HAP-1 (cell line): ENCODE measurements at regions not wholly inside any gene's neighbourhood (a gene's known extent, or its start where the extent isn't known, plus 50 kb on each side); places are given as distances from the start of the nearest gene placed in this dataset.
"Not testable (repeated sequence)": the region's sequence is repeated elsewhere in the genome, so short reads cannot be mapped to it uniquely, and the experiment has no call there.

Experiments used
- DNase-seq, 2 experiments: peaks; one replicate each; pipeline ENCODE4 v3.0.0-alpha.2; 2016 to 2020; ENCODE audit warnings: low spot score in 2 of 2
- H3K27me3 ChIP-seq: fragments of 250-450 bp; sonication (Bioruptor Pico); 2 replicates; pipeline ENCODE4 v1.5.1; 2020; ENCODE audit warnings: low read depth, mild to moderate bottlenecking, moderate library complexity
- H3K36me3 ChIP-seq: fragments of 250-450 bp; sonication (Bioruptor Pico); replicated peaks from 2 replicates; pipeline ENCODE4 v1.5.1; 2020; ENCODE audit warnings: mild to moderate bottlenecking
- H3K4me1 ChIP-seq: fragments of 250-450 bp; sonication (Bioruptor Pico); 2 replicates; pipeline ENCODE4 v1.5.1; 2020; ENCODE audit warnings: mild to moderate bottlenecking
- H3K4me3 ChIP-seq: fragments of 250-450 bp; sonication (Bioruptor Pico); 2 replicates; pipeline ENCODE4 v1.5.1; 2020; ENCODE audit warnings: mild to moderate bottlenecking, moderate library complexity
- H3K9me3 ChIP-seq: fragments of 250-450 bp; sonication (Bioruptor Pico); 2 replicates; pipeline ENCODE4 v1.5.1; 2020; ENCODE audit warnings: mild to moderate bottlenecking, moderate library complexity
- in situ Hi-C: fragments of 300-500 bp; cut with MboI; formaldehyde crosslinking; loops from 3 replicates; pipeline ENCODE4 v1.14.3; 2020; ENCODE audit warnings: low sequenced_read_pairs, inconsistent platforms, mixed read lengths

DNA sequence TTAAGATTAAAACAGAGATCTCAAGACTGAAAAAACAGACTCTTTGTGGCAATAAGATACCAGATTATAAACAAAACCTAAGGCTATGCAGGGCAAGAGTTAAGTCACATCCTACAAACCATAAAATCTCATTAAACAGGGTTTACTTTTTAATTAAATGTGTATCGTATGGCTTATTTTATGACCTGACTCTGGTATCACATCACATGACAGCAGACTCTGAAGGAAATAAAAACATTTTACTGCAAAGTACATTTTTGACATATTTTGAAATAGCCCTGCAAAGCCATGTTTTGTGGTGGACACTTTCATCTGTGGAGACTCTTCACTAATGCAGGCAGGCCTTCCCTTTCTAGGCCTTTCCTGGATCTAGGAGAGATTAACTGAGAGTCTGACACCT lies 327.6 kb upstream of the CLEC14A start:
- in situ Hi-C loops, result no loop called here
- Histone ChIP-seq H3K27me3 (no peaks in the 10 kb centered on the region), H3K36me3 (no peaks in the 10 kb centered on the region), H3K4me1 (no peaks in the 10 kb centered on the region), H3K4me3 (no peak overlapping the region), H3K9me3 (no peaks in the 10 kb centered on the region)
- no peak for DNase-seq

DNA sequence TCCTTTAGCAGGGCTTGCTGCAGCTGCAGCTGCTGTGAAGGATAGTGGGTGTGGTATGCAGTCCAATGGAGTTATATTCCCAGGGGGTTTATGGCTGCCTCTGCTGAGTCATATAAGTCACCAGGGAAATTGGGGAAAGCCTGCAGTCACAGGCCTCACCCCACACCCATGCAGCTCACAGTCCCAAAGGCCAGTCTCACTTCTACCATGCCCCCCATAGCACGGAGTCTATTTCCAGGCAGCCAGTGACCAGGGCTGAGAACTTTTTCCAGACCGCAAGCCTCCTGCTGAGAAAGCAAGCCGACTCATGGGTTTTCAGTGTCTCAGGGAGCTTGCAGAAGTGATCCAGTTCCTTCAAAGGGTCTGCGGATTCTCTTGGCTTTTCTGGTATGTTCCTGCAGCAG lies 322.4 kb upstream of the CLEC14A start:
- no peaks in the 10 kb centered on the region for H3K36me3 ChIP-seq
- H3K4me1 ChIP-seq, result no peaks in the 10 kb centered on the region
- no peak for DNase-seq
- no peak overlapping the region for H3K4me3 ChIP-seq
- no peaks in the 10 kb centered on the region for H3K9me3 ChIP-seq
- H3K27me3 ChIP-seq, result no peaks in the 10 kb centered on the region
- in situ Hi-C loops, result no loop called here

DNA sequence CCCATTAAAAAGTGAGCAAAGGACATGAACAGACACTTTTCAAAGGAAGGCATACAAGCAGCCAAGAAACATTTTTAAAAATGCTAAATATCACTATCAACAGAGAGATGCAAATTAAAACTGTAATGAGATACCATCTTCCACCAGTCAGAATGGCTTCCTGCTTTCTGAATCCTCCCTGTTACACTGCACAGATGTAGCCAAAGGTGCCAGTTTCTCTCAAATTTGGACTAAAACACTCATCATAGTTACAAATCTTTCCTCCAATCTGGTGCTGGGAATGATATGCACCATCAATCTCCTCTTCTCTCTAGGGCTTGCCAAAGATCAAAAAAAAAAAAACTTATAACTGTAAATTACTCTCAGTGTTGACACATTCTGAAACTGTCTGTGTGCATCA lies 311.8 kb upstream of the CLEC14A start:
- no peak for DNase-seq
- in situ Hi-C loops, result no loop called here

DNA sequence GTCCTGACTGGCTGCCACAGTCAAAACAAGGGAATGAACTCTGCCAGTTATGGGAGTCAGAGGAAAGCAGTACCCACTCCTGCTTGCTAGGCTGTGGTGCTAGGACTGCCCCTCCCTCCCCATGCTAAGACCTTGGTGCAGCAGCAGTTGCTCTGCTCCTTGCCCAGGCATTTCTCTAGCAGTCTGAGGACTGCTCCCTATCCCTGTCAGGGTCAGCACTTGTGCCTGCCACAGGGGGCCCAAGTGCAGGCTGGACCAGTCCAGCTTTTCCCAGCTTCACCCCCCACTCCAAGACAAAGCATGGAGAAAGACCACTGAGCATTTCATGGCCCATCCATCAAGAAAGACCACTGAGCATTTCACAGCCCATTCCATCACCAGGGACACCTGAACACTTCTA lies 305.8 kb upstream of the CLEC14A start:
- H3K4me1 ChIP-seq, result no peaks in the 10 kb centered on the region
- no peak for DNase-seq
- H3K4me3 ChIP-seq, result no peak overlapping the region
- no peaks in the 10 kb centered on the region for H3K27me3 ChIP-seq
- no peaks in the 10 kb centered on the region for H3K36me3 ChIP-seq
- in situ Hi-C loops, result no loop called here
- no peaks in the 10 kb centered on the region for H3K9me3 ChIP-seq

More for the DNA sequence above, 311.8 kb upstream of the CLEC14A start:
- Histone ChIP-seq H3K36me3 (no peaks in the 10 kb centered on the region), H3K4me3 (no peak overlapping the region), H3K27me3 (no peaks in the 10 kb centered on the region), H3K9me3 (no peaks in the 10 kb centered on the region), H3K4me1 (no peaks in the 10 kb centered on the region)

DNA sequence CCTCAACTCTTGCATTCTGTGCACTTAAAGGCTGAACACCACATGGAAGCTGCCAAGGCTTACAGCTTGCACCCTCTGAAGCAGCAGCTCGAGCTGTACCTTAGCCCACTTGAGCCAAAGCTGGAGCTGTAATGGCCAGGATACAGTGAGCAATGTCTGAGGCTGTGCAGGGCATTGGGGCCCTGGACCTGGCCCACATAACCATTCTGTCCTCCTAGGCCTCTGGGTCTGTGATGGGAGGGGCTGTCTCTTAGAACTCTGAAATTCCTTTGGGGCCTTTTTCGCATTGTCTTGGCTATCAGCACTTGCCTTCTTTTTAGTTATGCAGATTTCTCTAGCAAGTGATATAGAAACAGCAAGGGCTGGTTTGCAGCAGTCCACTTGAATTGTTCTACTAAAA lies 303.8 kb upstream of the CLEC14A start:
- H3K4me1 ChIP-seq, result no peaks in the 10 kb centered on the region
- in situ Hi-C loops, result no loop called here
- DNase-seq, result no peak
- no peak overlapping the region for H3K4me3 ChIP-seq
- no peaks in the 10 kb centered on the region for H3K36me3 ChIP-seq
- no peaks in the 10 kb centered on the region for H3K27me3 ChIP-seq
- no peaks in the 10 kb centered on the region for H3K9me3 ChIP-seq

DNA sequence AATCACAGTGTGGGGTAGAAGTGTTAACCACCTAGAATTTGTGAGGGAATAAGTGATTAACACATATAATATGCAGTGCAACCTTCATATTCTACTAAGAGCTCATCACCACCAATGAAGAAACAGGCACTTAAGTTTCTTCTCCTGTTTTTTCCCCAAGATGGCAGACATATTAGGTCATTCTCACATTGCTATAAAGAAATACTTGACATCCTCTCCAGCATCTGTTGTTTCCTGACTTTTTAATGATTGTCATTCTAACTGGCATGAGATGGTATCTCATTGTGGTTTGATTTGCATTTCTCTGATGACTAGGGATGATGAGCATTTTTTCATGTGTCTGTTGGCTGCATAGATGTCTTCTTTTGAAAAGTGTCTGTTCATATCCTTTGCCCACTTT lies 301.5 kb upstream of the CLEC14A start:
- DNase-seq, H3K4me1 ChIP-seq, H3K27me3 ChIP-seq, H3K9me3 ChIP-seq, H3K36me3 ChIP-seq, H3K4me3 ChIP-seq, in situ Hi-C loops: not testable (repeated sequence)

DNA sequence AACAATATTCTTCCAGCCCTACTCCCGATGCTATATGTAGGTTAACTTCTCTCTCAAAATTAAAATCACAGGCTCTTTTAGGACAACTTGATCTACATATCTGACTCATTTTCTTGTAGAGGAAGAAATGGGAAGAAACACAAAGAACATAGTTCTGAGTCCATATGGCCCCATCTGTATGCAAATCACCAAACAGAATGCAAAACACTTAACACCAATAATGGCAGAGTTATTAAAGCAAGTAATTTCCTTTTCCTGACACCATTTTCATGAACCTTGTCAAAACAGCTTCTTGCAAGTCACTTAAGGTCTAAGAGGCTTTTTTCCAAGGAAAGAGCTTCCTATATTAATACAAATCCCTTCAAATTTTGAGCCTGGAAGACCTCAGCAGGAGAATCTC lies 300.4 kb upstream of the CLEC14A start:
- no peaks in the 10 kb centered on the region for H3K27me3 ChIP-seq
- no peak overlapping the region for H3K4me3 ChIP-seq
- no peaks in the 10 kb centered on the region for H3K36me3 ChIP-seq
- no peaks in the 10 kb centered on the region for H3K4me1 ChIP-seq
- in situ Hi-C loops, result no loop called here
- no peaks in the 10 kb centered on the region for H3K9me3 ChIP-seq
- DNase-seq, result no peak

DNA sequence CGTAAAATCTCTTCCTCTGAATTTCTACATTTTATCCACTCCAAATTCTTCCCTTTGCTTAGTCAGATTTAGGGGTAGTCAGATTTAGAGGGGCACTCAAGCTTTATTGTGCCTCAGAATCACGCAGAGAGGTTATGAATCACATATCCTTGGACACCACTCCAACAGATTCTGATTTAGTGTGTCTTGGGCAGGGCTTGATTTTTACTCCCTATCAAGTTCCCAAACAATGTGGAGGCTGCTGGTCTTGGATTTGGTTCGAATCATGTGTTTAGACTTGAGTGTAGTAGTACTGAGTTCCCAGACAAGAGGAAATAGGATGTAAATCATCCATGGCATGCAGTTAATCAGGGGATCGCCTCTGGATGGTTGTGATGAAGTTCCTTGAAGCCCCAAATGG lies 298.1 kb upstream of the CLEC14A start:
- H3K36me3 ChIP-seq, result no peaks in the 10 kb centered on the region
- in situ Hi-C loops, result no loop called here

DNA sequence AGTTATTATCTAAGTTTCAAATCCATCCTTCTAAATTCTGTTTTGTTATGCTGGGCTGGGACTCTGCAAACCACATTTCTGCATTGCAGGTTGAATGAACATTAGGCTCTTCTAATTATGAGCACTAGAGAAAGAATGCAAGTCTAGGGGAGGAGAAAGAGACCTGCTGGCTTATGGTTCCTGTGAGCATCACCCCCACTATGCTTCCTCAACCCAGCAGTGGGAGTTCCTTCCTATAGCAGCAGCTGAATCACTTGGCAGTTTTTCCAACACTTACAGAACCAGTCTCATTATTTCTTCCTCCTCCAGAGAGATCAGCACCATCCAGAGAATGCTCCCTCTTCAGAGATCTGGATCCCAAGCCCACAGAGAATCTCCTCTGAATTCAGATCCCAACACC lies 297.7 kb upstream of the CLEC14A start:
- in situ Hi-C loops, result no loop called here
- DNase-seq, result no peak
- Histone ChIP-seq H3K4me1 (no peaks in the 10 kb centered on the region), H3K9me3 (no peaks in the 10 kb centered on the region), H3K36me3 (no peaks in the 10 kb centered on the region), H3K4me3 (no peak overlapping the region), H3K27me3 (no peaks in the 10 kb centered on the region)

More for the DNA sequence above, 298.1 kb upstream of the CLEC14A start:
- H3K4me3 ChIP-seq, result no peak overlapping the region
- H3K27me3 ChIP-seq, result no peaks in the 10 kb centered on the region
- H3K4me1 ChIP-seq, result no peaks in the 10 kb centered on the region
- no peak for DNase-seq
- H3K9me3 ChIP-seq, result no peaks in the 10 kb centered on the region

DNA sequence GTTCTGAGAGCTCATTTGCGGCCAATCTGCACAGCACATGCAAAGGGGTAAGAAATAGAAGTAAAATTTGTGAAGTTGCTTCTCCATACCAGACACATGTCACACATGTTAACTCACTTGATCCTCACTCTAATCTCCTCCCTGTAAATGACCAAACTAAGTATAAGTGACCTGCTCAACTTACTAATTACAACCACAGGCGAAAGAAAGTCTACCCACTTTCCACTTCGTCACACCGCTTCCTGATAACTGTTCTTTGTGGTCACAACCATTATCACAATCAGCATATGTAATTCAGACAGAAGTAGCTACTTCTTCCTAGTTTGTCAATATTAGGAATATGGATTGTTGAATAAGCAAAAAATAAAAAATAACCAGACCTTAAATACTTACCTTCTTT lies 293.7 kb upstream of the CLEC14A start:
- no peak for DNase-seq
- in situ Hi-C loops, result no loop called here
- H3K4me3 ChIP-seq, result no peak overlapping the region
- H3K36me3 ChIP-seq, result no peaks in the 10 kb centered on the region
- no peaks in the 10 kb centered on the region for H3K9me3 ChIP-seq
- no peaks in the 10 kb centered on the region for H3K4me1 ChIP-seq
- H3K27me3 ChIP-seq, result no peaks in the 10 kb centered on the region

DNA sequence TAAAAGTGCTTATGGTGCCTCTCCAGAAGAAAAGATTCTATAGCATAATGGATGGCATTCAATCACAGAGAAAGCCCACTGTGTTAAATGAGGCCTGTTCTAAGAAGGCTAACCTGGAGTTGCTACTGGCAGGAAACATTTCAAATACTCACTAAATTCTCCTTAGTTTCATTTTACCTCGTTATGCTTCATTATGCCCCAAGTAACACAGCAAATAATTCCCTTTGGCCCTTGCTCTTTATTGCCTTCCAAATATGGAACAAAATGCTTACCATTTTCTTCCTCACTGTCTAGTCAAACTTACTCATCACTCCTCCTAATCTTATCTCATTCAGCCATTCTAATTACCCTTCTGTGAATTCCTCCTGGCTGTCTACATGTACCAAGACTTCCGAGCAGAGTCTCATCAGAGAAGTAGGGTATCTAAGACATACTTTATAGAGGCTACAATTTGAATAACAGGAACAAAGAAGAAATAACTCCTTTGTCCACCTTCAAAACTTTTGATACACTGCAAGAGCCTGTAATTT lies 292.1 kb upstream of the CLEC14A start:
- H3K27me3 ChIP-seq, result no peaks in the 10 kb centered on the region
- no peak overlapping the region for H3K4me3 ChIP-seq
- in situ Hi-C loops, result no loop called here
- no peaks in the 10 kb centered on the region for H3K36me3 ChIP-seq
- H3K9me3 ChIP-seq, result no peaks in the 10 kb centered on the region
- no peak for DNase-seq
- no peaks in the 10 kb centered on the region for H3K4me1 ChIP-seq

DNA sequence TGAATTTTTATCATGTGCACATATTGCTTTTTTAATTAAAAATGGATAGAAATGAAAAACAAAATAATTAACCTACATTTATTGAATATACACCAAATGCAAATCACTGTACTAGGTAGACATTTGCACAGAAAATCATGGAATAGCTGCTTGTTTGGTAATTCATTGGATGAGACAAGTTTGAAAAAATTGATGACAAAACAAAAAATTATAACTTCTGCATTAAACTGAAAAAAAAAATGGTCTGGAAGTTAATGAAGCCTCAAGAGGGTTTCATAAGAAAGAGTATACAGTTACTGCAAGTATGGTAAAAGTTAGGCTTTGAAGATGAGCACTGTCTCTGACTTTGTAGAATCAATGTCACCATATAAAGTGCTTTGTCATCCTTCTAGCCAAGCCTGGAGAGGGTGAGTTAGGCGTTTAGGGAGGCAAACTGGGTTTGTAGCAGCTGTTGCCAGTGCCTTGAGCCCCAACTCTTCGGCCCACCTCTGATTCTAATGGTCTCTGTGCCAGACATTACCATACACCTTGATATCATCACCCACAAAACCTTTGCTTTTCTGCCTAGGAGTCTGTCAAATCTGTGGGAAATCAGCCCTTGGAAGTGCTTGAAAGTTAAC lies 291.1 kb upstream of the CLEC14A start:
- in situ Hi-C loops, result no loop called here
- no peaks in the 10 kb centered on the region for H3K4me1 ChIP-seq

DNA sequence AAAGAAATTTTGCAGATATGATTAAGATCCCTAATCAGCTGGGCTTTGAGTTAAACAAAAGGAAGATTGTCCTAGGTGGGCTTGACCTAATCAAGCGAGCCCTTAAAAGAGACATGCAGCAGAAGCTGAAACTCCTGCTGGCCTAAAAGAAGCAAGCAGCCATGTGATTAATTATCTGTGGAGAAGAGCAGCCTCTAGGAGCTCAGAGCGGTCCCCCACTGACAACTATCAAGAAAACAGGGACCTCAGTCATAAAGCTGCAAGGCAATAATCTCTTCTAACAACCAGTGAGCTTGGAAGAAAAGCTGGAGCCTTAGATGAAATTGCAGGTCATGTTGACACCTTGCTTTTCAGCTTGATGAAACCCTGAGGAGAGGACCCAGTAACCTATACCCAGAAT lies 288.9 kb upstream of the CLEC14A start:
- Histone ChIP-seq H3K36me3 (no peaks in the 10 kb centered on the region), H3K4me1 (no peaks in the 10 kb centered on the region), H3K9me3 (no peaks in the 10 kb centered on the region), H3K27me3 (no peaks in the 10 kb centered on the region), H3K4me3 (no peak overlapping the region)
- DNase-seq, result no peak
- in situ Hi-C loops, result no loop called here

More for the DNA sequence above, 291.1 kb upstream of the CLEC14A start:
- DNase-seq, result no peak
- Histone ChIP-seq H3K36me3 (no peaks in the 10 kb centered on the region), H3K27me3 (no peaks in the 10 kb centered on the region), H3K9me3 (no peaks in the 10 kb centered on the region), H3K4me3 (no peak overlapping the region)

DNA sequence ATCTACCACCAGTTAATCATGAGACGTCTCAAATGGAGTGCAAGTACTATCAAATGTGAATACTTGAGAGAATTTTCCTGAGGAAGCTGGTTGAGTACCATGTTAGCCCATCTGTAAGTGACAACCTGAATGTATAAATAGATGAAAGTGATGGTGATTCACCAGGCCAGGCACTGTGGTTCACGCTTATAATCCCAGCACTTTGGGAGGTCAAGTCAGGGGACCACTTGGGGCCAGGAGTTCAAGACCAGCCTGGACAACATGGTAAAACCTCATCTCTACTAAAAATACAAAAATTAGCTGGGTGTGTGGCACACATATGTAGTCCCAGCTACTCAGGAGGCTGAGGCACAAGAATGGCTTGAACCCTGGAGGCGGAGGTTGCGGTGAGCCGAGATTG lies 288.0 kb upstream of the CLEC14A start:
- H3K9me3 ChIP-seq, H3K4me3 ChIP-seq, H3K27me3 ChIP-seq, H3K36me3 ChIP-seq, H3K4me1 ChIP-seq, in situ Hi-C loops, DNase-seq: not testable (repeated sequence)

DNA sequence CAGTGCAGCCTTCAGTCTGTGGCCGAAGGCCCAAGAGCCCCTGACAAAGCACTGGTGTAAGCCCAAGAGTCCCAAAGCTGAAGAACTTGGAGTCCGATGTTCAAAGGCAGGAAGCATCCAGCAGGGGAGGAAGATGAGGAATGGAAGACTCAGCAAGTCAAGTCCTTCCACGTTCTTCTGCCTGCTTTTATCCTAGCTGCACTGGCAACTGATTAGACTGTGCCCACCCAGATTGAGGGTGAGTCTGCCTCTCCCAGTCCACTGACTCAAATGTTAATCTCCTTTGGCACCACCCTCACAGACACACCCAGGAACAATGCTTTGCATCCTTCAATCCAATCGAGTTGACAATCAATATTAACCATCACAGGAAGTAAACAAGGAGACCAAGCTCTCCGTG lies 282.2 kb upstream of the CLEC14A start:
- H3K4me3 ChIP-seq, DNase-seq, H3K9me3 ChIP-seq, H3K27me3 ChIP-seq, H3K4me1 ChIP-seq, in situ Hi-C loops, H3K36me3 ChIP-seq: not testable (repeated sequence)
